Adrenal gland (tissue), 9 donors: ENCODE measurements at regions not wholly inside any gene's neighbourhood (a gene's known extent, or its start where the extent isn't known, plus 50 kb on each side); places are given as distances from the start of the nearest gene placed in this dataset.

Source experiments
- DNase-seq, 7 donors: peaks; one replicate each; pipeline ENCODE4 v3.0.0-alpha.2; 2019 to 2020
- H3K27ac ChIP-seq, 5 donors: fragments of 200-600 bp; sonication (generic) in 4 of 5; 1 replicate in 3 of 5; 2 replicates in 2 of 5; pipeline versions ENCODE4 v1.5.1 to v1.8.0; 2016 to 2020; ENCODE audit warnings: mild to moderate bottlenecking in 1 of 5
- H3K27me3 ChIP-seq: fragments of 200-600 bp; 2 replicates; pipeline ENCODE4 v1.8.0; 2021
- H3K36me3 ChIP-seq, 2 donors: fragments of 200-600 bp; replicated peaks in 1 of 2; 1 replicate in 1 of 2; 2 replicates in 1 of 2; pipeline versions ENCODE4 v1.5.1 to v1.8.0; 2018 to 2022
- H3K4me1 ChIP-seq, 2 donors: fragments of 200-600 bp; replicated peaks in 1 of 2; 1 replicate in 1 of 2; 2 replicates in 1 of 2; pipeline versions ENCODE4 v1.5.1 to v1.8.0; 2018 to 2021
- H3K4me3 ChIP-seq, 4 donors: fragments of 200-600 bp; sonication (generic) in 3 of 4; one replicate each; pipeline ENCODE4 v1.5.1; 2016 to 2018
- H3K9me3 ChIP-seq, 3 donors: fragments of 200-600 bp; sonication (generic) in 1 of 3; replicated peaks in 1 of 3; 1 replicate in 2 of 3; 2 replicates in 1 of 3; pipeline versions ENCODE4 v1.5.1 to v1.8.0; 2016 to 2021
- CTCF ChIP-seq, 6 experiments: fragments of 450-650 bp in 4 of 6; fragments of 200-600 bp in 2 of 6; sonication (generic) in 1 of 6; IDR thresholded peaks; 1 replicate in 5 of 6; 2 replicates in 1 of 6; pipeline versions ENCODE4 v1.5.1 to v1.8.0; 2016 to 2021; ENCODE audit warnings: antibody characterized with exemption in 6 of 6, mild to moderate bottlenecking in 2 of 6, moderate library complexity in 1 of 6
- POLR2A ChIP-seq, 2 donors: fragments of 450-650 bp; IDR thresholded peaks; one replicate each; pipeline ENCODE4 v1.6.1; 2017; ENCODE audit warnings: antibody characterized with exemption in 2 of 2, mild to moderate bottlenecking in 2 of 2, moderate library complexity in 1 of 2
- WGBS, 4 donors: extraction: QIAGEN DNeasy Blood & Tissue Kit in 2 of 4; methylation state at CpG; one replicate each; pipeline versions ENCODE4 v1.1.5 to v1.1.7; 2013 to 2017; 5-methylcytosine and 5-hydroxymethylcytosine counted together
- intact Hi-C, 2 donors: fragments of 100-400 bp; cut with DNase I; formaldehyde crosslinking; loops; one replicate each; pipeline versions ENCODE4 v1.14.1 to v1.15.0; 2022 to 2023
- donor health status: healthy with polysubstance abuse.
- donor health status: Bipolar disorder and iron deficiency.
- donor health status: DM: yes; HTN: yes; CAD: no.
- donor health status: DM: no; HTN: no; CAD: no.
- donor health status: DM: no; HTN: no; CAD: no.

GRCh38 chr5:118439831-118440230, 548.5 kb downstream of the DTWD2 start:
- TF ChIP-seq CTCF (IDR thresholded peaks at IDR 0.05) (no peak), POLR2A (IDR thresholded peaks at IDR 0.05) (no peak)
- Histone ChIP-seq H3K27me3 (no peaks in the 10 kb centered on the region), H3K36me3 (no peaks in the 10 kb centered on the region), H3K4me1 (no peaks in the 10 kb centered on the region), H3K4me3 (no peak overlapping the region), H3K9me3 (no peaks in the 10 kb centered on the region), H3K27ac (no peak overlapping the region)
- intact Hi-C loops: no loop called here
- no peak for DNase-seq
- WGBS, 4 donors: 26 to 38% (median 30%) methylated on average over 2 of the region's 2 CpGs

GRCh38 chr5:118435131-118435530, 553.2 kb downstream of the DTWD2 start:
- Histone ChIP-seq H3K27ac (no peak overlapping the region), H3K9me3 (no peaks in the 10 kb centered on the region), H3K4me3 (no peak overlapping the region), H3K27me3 (no peaks in the 10 kb centered on the region), H3K36me3 (no peaks in the 10 kb centered on the region), H3K4me1 (no peaks in the 10 kb centered on the region)
- DNase-seq: no peak
- TF ChIP-seq CTCF (IDR thresholded peaks at IDR 0.05) (no peak), POLR2A (IDR thresholded peaks at IDR 0.05) (no peak)
- WGBS, 4 donors: 70 to 80% (median 77%) methylated on average over 4 of the region's 4 CpGs
- intact Hi-C loops: no loop called here

GRCh38 chr5:118434522-118434921, 553.8 kb downstream of the DTWD2 start:
- 70 to 78% (median 74%) methylated on average over 2 of the region's 2 CpGs for WGBS, 4 donors
- H3K4me1 ChIP-seq: no peaks in the 10 kb centered on the region
- TF ChIP-seq POLR2A (IDR thresholded peaks at IDR 0.05): no peak
- no peak for TF ChIP-seq CTCF (IDR thresholded peaks at IDR 0.05)
- H3K27ac ChIP-seq: no peak overlapping the region
- H3K36me3 ChIP-seq: no peaks in the 10 kb centered on the region
- no peak overlapping the region for H3K4me3 ChIP-seq
- no peaks in the 10 kb centered on the region for H3K9me3 ChIP-seq
- DNase-seq: no peak
- H3K27me3 ChIP-seq: no peaks in the 10 kb centered on the region
- intact Hi-C loops: no loop called here

- no peak for DNase-seq
- no peak overlapping the region for H3K27ac ChIP-seq
- no peaks in the 10 kb centered on the region for H3K36me3 ChIP-seq
- H3K9me3 ChIP-seq: no peaks in the 10 kb centered on the region
- no peak for TF ChIP-seq POLR2A (IDR thresholded peaks at IDR 0.05)
- TF ChIP-seq CTCF (IDR thresholded peaks at IDR 0.05): no peak
- no peaks in the 10 kb centered on the region for H3K4me1 ChIP-seq
- 87 to 97% (median 93%) methylated on average over 2 of the region's 2 CpGs for whole genome bisulfite sequencing, 4 donors
- intact Hi-C loops: no loop called here
- H3K4me3 ChIP-seq: no peak overlapping the region
- H3K27me3 ChIP-seq: no peaks in the 10 kb centered on the region
Measured at GRCh38 chr5:118430076-118430475, 558.3 kb downstream of the DTWD2 start.
